WTC11 (cell line): ENCODE measurements at regions not wholly inside any gene's neighbourhood (a gene's known extent, or its start where the extent isn't known, plus 50 kb on each side); places are given as distances from the start of the nearest gene placed in this dataset.

Experiments used
- CTCF ChIP-seq: fragments of 200-600 bp; IDR thresholded peaks from 2 replicates; pipeline ENCODE4 v1.8.0; 2022; ENCODE audit warnings: antibody characterized with exemption
- MAX ChIP-seq: sonication (generic); formaldehyde crosslinking; IDR thresholded peaks from 2 replicates; pipeline ENCODE4 v1.8.0; 2022; ENCODE audit warnings: mild to moderate bottlenecking, missing genetic modification reagents
- MLX ChIP-seq: sonication (generic); formaldehyde crosslinking; IDR thresholded peaks from 2 replicates; pipeline ENCODE4 v1.8.1; 2023; ENCODE audit warnings: mild to moderate bottlenecking, missing genetic modification reagents, moderate library complexity
- SP1 ChIP-seq: sonication (generic); formaldehyde crosslinking; conservative IDR thresholded peaks from 2 replicates; pipeline ENCODE4 v1.8.1; 2022; ENCODE audit warnings: missing genetic modification reagents

GRCh38 chr7:145986248-145986874, 130.2 kb upstream of the CNTNAP2 start:
- TF ChIP-seq CTCF (no peak), SP1 (CRISPR knock-in tag) (no peak), MAX (no peak), MLX (CRISPR knock-in tag) (no peak)
